Effector CD4-positive, alpha-beta T cell (primary cell): ENCODE measurements at regions not wholly inside any gene's neighbourhood (a gene's known extent, or its start where the extent isn't known, plus 50 kb on each side); places are given as distances from the start of the nearest gene placed in this dataset.
"Not testable (repeated sequence)": the region's sequence is repeated elsewhere in the genome, so short reads cannot be mapped to it uniquely, and the experiment has no call there.

Source experiments
- DNase-seq: peaks from one replicate; pipeline ENCODE4 v3.0.0-alpha.2; 2020

- DNase-seq, result not testable (repeated sequence)
Observed at GRCh38 chr1:228611707-228612106, 123.6 kb upstream of the RHOU start.

GRCh38 chr1:228622002-228622716 lies 113.1 kb upstream of the RHOU start:
- DNase-seq, result not testable (repeated sequence)

GRCh38 chr1:228626481-228626880 lies 108.8 kb upstream of the RHOU start:
- not testable (repeated sequence) for DNase-seq

GRCh38 chr1:228632858-228633257 lies 102.4 kb upstream of the RHOU start:
- DNase-seq, result not testable (repeated sequence)

- DNase-seq, result not testable (repeated sequence)
Observed at GRCh38 chr1:228635304-228635703, 100.0 kb upstream of the RHOU start.

- DNase-seq, result not testable (repeated sequence)
Observed at GRCh38 chr1:228637529-228637928, 97.8 kb upstream of the RHOU start.

- no peak for DNase-seq
Observed at GRCh38 chr1:228646717-228647522, 88.4 kb upstream of the RHOU start.

GRCh38 chr1:228647523-228648444 lies 87.5 kb upstream of the RHOU start:
- no peak for DNase-seq

GRCh38 chr1:228648647-228649383 lies 86.5 kb upstream of the RHOU start:
- no peak for DNase-seq

- DNase-seq, result no peak
Observed at GRCh38 chr1:228650141-228650540, 85.1 kb upstream of the RHOU start.

GRCh38 chr1:228650946-228651345 lies 84.3 kb upstream of the RHOU start:
- no peak for DNase-seq

- no peak for DNase-seq
Observed at GRCh38 chr1:228652116-228652515, 83.2 kb upstream of the RHOU start.

- DNase-seq, result not testable (repeated sequence)
Observed at GRCh38 chr1:228653057-228653456, 82.2 kb upstream of the RHOU start.

GRCh38 chr1:228653748-228654147 lies 81.5 kb upstream of the RHOU start:
- DNase-seq, result no peak

GRCh38 chr1:228655796-228656394 lies 79.4 kb upstream of the RHOU start:
- DNase-seq, result no peak

- not testable (repeated sequence) for DNase-seq
Observed at GRCh38 chr1:228662007-228662689, 73.1 kb upstream of the RHOU start.

GRCh38 chr1:228664399-228664914 lies 70.8 kb upstream of the RHOU start:
- DNase-seq, result peak; percentile 75

GRCh38 chr1:228666686-228667623 lies 68.3 kb upstream of the RHOU start:
- no peak for DNase-seq

GRCh38 chr1:228668553-228669241 lies 66.6 kb upstream of the RHOU start:
- no peak for DNase-seq
